GM10266 (cell line): ENCODE measurements at regions not wholly inside any gene's neighbourhood (a gene's known extent, or its start where the extent isn't known, plus 50 kb on each side); places are given as distances from the start of the nearest gene placed in this dataset.
"Not testable (repeated sequence)": the region's sequence is repeated elsewhere in the genome, so short reads cannot be mapped to it uniquely, and the experiment has no call there.

Experiments used
- DNase-seq: peaks from one replicate; pipeline ENCODE4 v3.0.0; 2012; ENCODE audit errors: extremely low spot score
- CTCF ChIP-seq: IDR thresholded peaks from 2 replicates; pipeline ENCODE4 v1.5.1; 2012; ENCODE audit warnings: mild to moderate bottlenecking, low read depth; ENCODE audit not compliant: control insufficient read depth, insufficient read depth; ENCODE audit errors: missing control alignments

- no peak for DNase-seq
- TF ChIP-seq CTCF: no peak
Measured at GRCh38 chr5:25701936-25702335, 1057.2 kb upstream of the CDH10 start.

- no peak for DNase-seq
- no peak for TF ChIP-seq CTCF
Measured at GRCh38 chr5:25694801-25695200, 1050.0 kb upstream of the CDH10 start.

GRCh38 chr5:25688156-25688555, 1043.4 kb upstream of the CDH10 start:
- DNase-seq: no peak
- TF ChIP-seq CTCF: no peak

GRCh38 chr5:25669645-25670401, 1025.0 kb upstream of the CDH10 start:
- TF ChIP-seq CTCF: no peak
- DNase-seq: no peak

GRCh38 chr5:25662610-25663009, 1017.8 kb upstream of the CDH10 start:
- TF ChIP-seq CTCF: no peak
- no peak for DNase-seq

- DNase-seq: not testable (repeated sequence)
Measured at GRCh38 chr5:25650316-25650715, 1005.5 kb upstream of the CDH10 start.

GRCh38 chr5:25649628-25650265, 1005.0 kb upstream of the CDH10 start:
- no peak for DNase-seq
- no peak for TF ChIP-seq CTCF
